ENCODE measurements at regions not wholly inside any gene's neighbourhood (a gene's known extent, or its start where the extent isn't known, plus 50 kb on each side); places are given as distances from the start of the nearest gene placed in this dataset.

GRCh38 chr1:5597991-5598823 lies 394.0 kb downstream of the NPHP4 start:
- no peak for DNase-seq (ENCODE audit: low spot score)

GRCh38 chr1:5597171-5597850 lies 394.9 kb downstream of the NPHP4 start:
- no peak for DNase-seq (ENCODE audit: low spot score)

- DNase-seq (ENCODE audit: low spot score): no peak
Observed at GRCh38 chr1:5596651-5597050, 395.6 kb downstream of the NPHP4 start.

GRCh38 chr1:5595531-5596170 lies 396.6 kb downstream of the NPHP4 start:
- no peak for DNase-seq (ENCODE audit: low spot score)

GRCh38 chr1:5594056-5594956 lies 397.9 kb downstream of the NPHP4 start:
- DNase-seq (ENCODE audit: low spot score): no peak

- no peak for DNase-seq (ENCODE audit: low spot score)
Observed at GRCh38 chr1:5590717-5591116, 401.5 kb downstream of the NPHP4 start.

GRCh38 chr1:5586629-5587028 lies 405.6 kb downstream of the NPHP4 start:
- no peak for DNase-seq (ENCODE audit: low spot score)

- no peak for DNase-seq (ENCODE audit: low spot score)
Observed at GRCh38 chr1:5585256-5585655, 407.0 kb downstream of the NPHP4 start.

- no peak for DNase-seq (ENCODE audit: low spot score)
Observed at GRCh38 chr1:5580926-5581325, 411.3 kb downstream of the NPHP4 start.

- no peak for DNase-seq (ENCODE audit: low spot score)
Observed at GRCh38 chr1:5579966-5580365, 412.3 kb downstream of the NPHP4 start.

GRCh38 chr1:5578690-5579089 lies 413.5 kb downstream of the NPHP4 start:
- no peak for DNase-seq (ENCODE audit: low spot score)

- no peak for DNase-seq (ENCODE audit: low spot score)
Observed at GRCh38 chr1:5577255-5578040, 414.8 kb downstream of the NPHP4 start.

- no peak for DNase-seq (ENCODE audit: low spot score)
Observed at GRCh38 chr1:5576673-5577065, 415.6 kb downstream of the NPHP4 start.

- no peak for DNase-seq (ENCODE audit: low spot score)
Observed at GRCh38 chr1:5576011-5576672, 416.1 kb downstream of the NPHP4 start.

GRCh38 chr1:5575396-5575940 lies 416.8 kb downstream of the NPHP4 start:
- DNase-seq (ENCODE audit: low spot score): no peak

- no peak for DNase-seq (ENCODE audit: low spot score)
Observed at GRCh38 chr1:5574641-5575040, 417.6 kb downstream of the NPHP4 start.

- DNase-seq (ENCODE audit: low spot score): no peak
Observed at GRCh38 chr1:5572794-5573193, 419.4 kb downstream of the NPHP4 start.

GRCh38 chr1:5571861-5572401 lies 420.3 kb downstream of the NPHP4 start:
- DNase-seq (ENCODE audit: low spot score): no peak

GRCh38 chr1:5571438-5571837 lies 420.8 kb downstream of the NPHP4 start:
- no peak for DNase-seq (ENCODE audit: low spot score)

GRCh38 chr1:5570931-5571330 lies 421.3 kb downstream of the NPHP4 start:
- no peak for DNase-seq (ENCODE audit: low spot score)

Measured in activated CD4-positive, alpha-beta T cell treated with anti-CD3 and anti-CD28 coated beads, Interleukin-2, Interleukin-4, amounts not matched to agents 100 ng/mL and 50 ng/mL, durations not matched to agents 16 hours and 8 hours (primary cell).